Effector memory CD8-positive, alpha-beta T cell (primary cell): ENCODE measurements at regions not wholly inside any gene's neighbourhood (a gene's known extent, or its start where the extent isn't known, plus 50 kb on each side); places are given as distances from the start of the nearest gene placed in this dataset.

Experiments used
- ATAC-seq: fragments of 150-1000 bp; cut with Tn5 transposase; replicated peaks from 2 replicates; pipeline ENCODE4 v1.10.0; 2021; ENCODE audit warnings: mild to moderate bottlenecking, moderate library complexity
- DNase-seq, 3 experiments: peaks; one replicate each; pipeline ENCODE4 v3.0.0; 2021
- H3K27ac Mint-ChIP-seq, 2 donors: one replicate each; pipeline ENCODE4 v1.8.0; 2022; ENCODE audit warnings: mild to moderate bottlenecking in 2 of 2, mixed read lengths in 2 of 2, moderate library complexity in 2 of 2
- H3K27me3 Mint-ChIP-seq, 2 donors: one replicate each; pipeline ENCODE4 v1.8.0; 2022; ENCODE audit warnings: mixed read lengths in 2 of 2
- H3K36me3 Mint-ChIP-seq: one replicate; pipeline ENCODE4 v1.8.0; 2022; ENCODE audit warnings: mild to moderate bottlenecking, moderate library complexity, mixed read lengths; ENCODE audit not compliant: insufficient read depth
- H3K4me1 Mint-ChIP-seq, 2 donors: one replicate each; pipeline ENCODE4 v1.8.0; 2022; ENCODE audit warnings: low read depth in 2 of 2, mixed read lengths in 2 of 2
- H3K4me3 Mint-ChIP-seq, 2 donors: one replicate each; pipeline ENCODE4 v1.8.0; 2022; ENCODE audit warnings: mild to moderate bottlenecking in 2 of 2, mixed read lengths in 2 of 2, moderate library complexity in 2 of 2
- H3K9me3 Mint-ChIP-seq, 2 donors: one replicate each; pipeline ENCODE4 v1.8.0; 2022; ENCODE audit warnings: mixed read lengths in 2 of 2

- DNase-seq, result no peak
- Mint-ChIP-seq H3K27me3 (no peaks in the 10 kb centered on the region), H3K27ac (no peak overlapping the region), H3K36me3 (no peaks in the 10 kb centered on the region), H3K4me3 (no peak overlapping the region), H3K4me1 (no peaks in the 10 kb centered on the region), H3K9me3 (no peaks in the 10 kb centered on the region)
- ATAC-seq, result no peak
Measured at GRCh38 chrX:97666890-97667289, 783.2 kb downstream of the RPA4 start.

DNA sequence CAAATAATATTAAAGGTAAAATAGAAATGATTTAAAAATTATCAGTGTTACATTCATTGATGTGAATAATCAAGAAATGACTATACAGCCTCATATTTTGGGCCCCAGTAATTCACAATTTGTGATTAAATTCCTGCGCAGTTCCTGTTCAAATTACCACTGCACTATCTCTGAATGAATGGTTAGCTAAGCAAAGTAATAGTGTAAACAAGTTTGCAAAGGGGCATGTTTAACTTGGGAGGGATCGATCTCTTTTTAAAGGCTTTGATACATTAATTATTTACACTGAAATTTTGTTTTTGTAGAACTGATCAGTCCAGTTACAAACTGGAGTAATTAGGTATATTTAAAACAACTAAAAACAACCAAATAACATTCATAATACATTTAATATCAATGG lies 784.4 kb downstream of the RPA4 start:
- Mint-ChIP-seq H3K9me3 (no peaks in the 10 kb centered on the region), H3K27me3 (no peaks in the 10 kb centered on the region), H3K36me3 (no peaks in the 10 kb centered on the region), H3K4me3 (no peak overlapping the region), H3K27ac (no peak overlapping the region), H3K4me1 (no peaks in the 10 kb centered on the region)
- DNase-seq, result no peak
- no peak for ATAC-seq

GRCh38 chrX:97672138-97672537 lies 788.4 kb downstream of the RPA4 start:
- Mint-ChIP-seq H3K36me3 (no peaks in the 10 kb centered on the region), H3K27me3 (no peaks in the 10 kb centered on the region), H3K27ac (no peak overlapping the region), H3K9me3 (no peaks in the 10 kb centered on the region), H3K4me3 (no peak overlapping the region), H3K4me1 (no peaks in the 10 kb centered on the region)
- DNase-seq (no peak), ATAC-seq (no peak)

GRCh38 chrX:97672608-97673007 lies 788.9 kb downstream of the RPA4 start:
- Mint-ChIP-seq H3K9me3 (no peaks in the 10 kb centered on the region), H3K27ac (no peak overlapping the region), H3K27me3 (no peaks in the 10 kb centered on the region), H3K4me1 (no peaks in the 10 kb centered on the region), H3K4me3 (no peak overlapping the region), H3K36me3 (no peaks in the 10 kb centered on the region)
- DNase-seq, result no peak
- ATAC-seq, result no peak

- Mint-ChIP-seq H3K9me3 (no peaks in the 10 kb centered on the region), H3K36me3 (no peaks in the 10 kb centered on the region), H3K27me3 (peaks cover 0 to 4% of the 10 kb centered on the region in 2 donors), H3K4me3 (no peak overlapping the region), H3K27ac (no peak overlapping the region), H3K4me1 (no peaks in the 10 kb centered on the region)
- no peak for ATAC-seq
- no peak for DNase-seq
Measured at GRCh38 chrX:97673135-97673534, 789.4 kb downstream of the RPA4 start.

DNA sequence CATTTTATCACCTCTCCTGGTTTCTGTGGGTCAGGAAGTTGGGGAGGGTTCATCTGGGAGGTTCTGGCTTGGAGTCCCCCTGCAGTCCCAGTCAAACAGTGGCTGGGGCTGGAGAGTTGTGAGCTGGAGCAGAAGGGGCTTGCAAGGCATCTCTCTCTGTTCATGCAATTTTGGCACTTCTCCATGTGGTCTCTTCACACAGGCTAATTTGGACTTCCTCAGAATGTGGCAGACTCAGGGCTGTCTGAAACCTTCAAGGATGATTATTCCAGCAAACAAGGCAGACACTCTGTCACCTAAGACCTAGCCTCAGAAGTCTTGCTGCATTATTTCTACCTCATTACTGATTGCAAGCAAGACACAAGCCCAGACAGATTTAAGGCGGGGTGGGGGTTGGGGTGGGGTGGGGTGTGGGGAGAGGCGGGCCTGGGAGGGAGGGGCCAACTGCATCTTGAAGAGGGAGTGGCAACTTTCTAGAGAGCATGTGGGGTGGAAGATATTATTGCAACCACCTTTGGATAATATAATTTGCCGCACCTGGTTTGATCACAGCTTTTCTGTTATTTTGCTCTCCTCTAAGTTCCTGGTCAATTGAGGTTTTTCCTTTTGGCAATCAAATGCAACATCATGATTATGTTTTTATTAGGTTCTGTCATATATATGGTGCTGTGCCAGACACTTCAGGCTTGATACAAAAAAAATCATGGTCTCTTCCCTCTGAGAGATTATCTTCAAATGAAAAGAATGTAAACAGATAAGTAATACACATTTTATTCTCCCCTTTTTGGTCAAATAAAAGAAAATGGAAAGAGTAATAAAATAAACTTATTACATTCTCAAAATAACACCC lies 799.5 kb downstream of the RPA4 start:
- DNase-seq (no peak), ATAC-seq (no peak)
- H3K4me3 Mint-ChIP-seq, result no peak overlapping the region
- peaks cover 0 to 1% of the 10 kb centered on the region in 2 donors for H3K27me3 Mint-ChIP-seq
- H3K9me3 Mint-ChIP-seq, result no peaks in the 10 kb centered on the region
- no peaks in the 10 kb centered on the region for H3K4me1 Mint-ChIP-seq
- H3K27ac Mint-ChIP-seq, result no peak overlapping the region
- H3K36me3 Mint-ChIP-seq, result no peaks in the 10 kb centered on the region

DNA sequence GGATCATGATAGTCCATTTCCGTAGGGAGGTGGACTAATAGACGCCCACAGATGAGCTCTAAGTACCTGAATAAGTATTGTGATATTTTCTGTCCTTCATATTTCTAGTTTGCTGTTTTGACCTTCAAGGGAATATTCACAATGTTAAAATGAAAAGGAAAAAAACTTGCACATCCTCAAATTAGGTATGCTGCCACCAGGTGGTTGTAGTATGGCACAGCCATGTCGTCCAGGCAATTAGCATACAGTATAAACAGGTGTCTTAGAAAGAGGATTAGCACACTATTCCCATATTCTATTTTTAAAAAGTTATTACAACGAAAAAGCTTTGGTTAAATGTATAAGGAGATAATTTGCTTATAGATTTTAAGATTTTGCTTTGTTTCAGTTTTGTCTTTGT lies 802.0 kb downstream of the RPA4 start:
- ATAC-seq, result no peak
- no peaks in the 10 kb centered on the region for H3K27me3 Mint-ChIP-seq
- H3K9me3 Mint-ChIP-seq, result no peaks in the 10 kb centered on the region
- no peak for DNase-seq
- no peaks in the 10 kb centered on the region for H3K4me1 Mint-ChIP-seq
- no peak overlapping the region for H3K4me3 Mint-ChIP-seq
- no peaks in the 10 kb centered on the region for H3K36me3 Mint-ChIP-seq
- H3K27ac Mint-ChIP-seq, result no peak overlapping the region

DNA sequence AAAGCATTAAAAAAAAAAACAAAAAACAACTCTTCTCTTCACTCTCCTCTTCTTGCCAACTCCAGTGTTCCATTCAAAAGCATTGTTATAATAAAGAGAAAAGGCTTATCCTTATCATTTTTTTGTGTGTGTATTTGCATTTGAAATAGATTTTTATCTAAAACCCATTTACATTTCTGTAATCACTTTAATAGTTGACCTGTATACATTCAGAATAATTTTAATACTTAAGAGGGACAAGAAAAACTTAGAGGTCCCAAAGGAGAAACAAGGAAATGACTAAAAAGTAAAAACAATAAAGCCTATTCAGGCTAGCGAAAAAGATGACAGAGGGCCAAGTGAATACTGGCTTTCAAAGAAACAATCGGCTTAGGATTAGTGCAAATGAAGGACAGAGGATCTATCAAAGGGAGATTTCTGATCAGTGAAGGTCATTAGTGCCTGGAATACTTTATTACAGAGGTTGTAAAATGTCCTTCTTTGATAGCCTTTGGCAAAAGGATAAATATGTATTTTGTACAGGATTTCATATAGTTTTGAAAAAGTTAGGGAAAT lies 808.3 kb downstream of the RPA4 start:
- H3K9me3 Mint-ChIP-seq, result no peaks in the 10 kb centered on the region
- no peaks in the 10 kb centered on the region for H3K36me3 Mint-ChIP-seq
- H3K27me3 Mint-ChIP-seq, result no peaks in the 10 kb centered on the region
- H3K27ac Mint-ChIP-seq, result no peak overlapping the region
- ATAC-seq, result no peak
- DNase-seq, result no peak
- H3K4me3 Mint-ChIP-seq, result no peak overlapping the region
- no peaks in the 10 kb centered on the region for H3K4me1 Mint-ChIP-seq

DNA sequence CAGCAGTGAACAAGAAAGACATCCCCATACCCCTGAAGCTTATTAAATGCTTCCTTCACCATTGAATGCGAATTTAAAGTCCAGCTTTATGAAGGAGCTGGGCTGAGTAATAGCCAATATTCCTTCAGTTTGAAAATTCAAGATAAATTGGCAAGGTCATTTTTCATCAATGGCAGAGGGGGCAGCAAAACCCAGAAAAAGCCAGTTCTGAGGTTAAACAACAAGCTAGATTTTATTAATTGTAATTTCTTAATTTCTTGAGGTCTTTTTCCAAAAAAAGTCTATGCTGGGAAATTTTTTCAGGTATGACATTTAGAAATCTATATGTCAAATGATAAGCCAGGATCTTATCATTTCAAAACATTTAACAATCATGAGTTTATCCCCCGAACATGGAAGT lies 808.9 kb downstream of the RPA4 start:
- Mint-ChIP-seq H3K4me3 (no peak overlapping the region), H3K36me3 (no peaks in the 10 kb centered on the region), H3K27me3 (no peaks in the 10 kb centered on the region), H3K4me1 (no peaks in the 10 kb centered on the region), H3K9me3 (no peaks in the 10 kb centered on the region), H3K27ac (no peak overlapping the region)
- ATAC-seq, result no peak
- DNase-seq, result no peak

DNA sequence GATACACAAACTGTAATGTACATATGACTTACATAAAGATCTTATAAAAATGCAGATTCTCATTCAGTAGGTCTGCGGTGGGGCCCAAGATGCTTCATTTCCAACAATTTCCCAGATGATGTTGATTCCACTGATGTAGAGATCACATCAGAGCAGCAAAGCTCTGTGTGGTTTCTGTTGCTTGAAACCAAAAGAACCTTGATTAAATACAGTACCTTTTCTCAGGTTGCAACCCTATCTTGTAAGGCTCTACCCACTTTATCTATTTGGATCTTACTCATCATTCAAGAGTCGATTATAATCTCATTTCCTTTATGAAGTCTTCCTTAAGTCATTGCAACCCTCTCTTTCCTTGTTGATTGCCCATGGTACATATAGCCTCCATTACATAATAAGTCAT lies 816.8 kb downstream of the RPA4 start:
- no peaks in the 10 kb centered on the region for H3K27me3 Mint-ChIP-seq
- no peak overlapping the region for H3K27ac Mint-ChIP-seq
- ATAC-seq (no peak), DNase-seq (no peak)
- no peaks in the 10 kb centered on the region for H3K36me3 Mint-ChIP-seq
- no peaks in the 10 kb centered on the region for H3K4me1 Mint-ChIP-seq
- H3K4me3 Mint-ChIP-seq, result no peak overlapping the region
- H3K9me3 Mint-ChIP-seq, result no peaks in the 10 kb centered on the region

DNA sequence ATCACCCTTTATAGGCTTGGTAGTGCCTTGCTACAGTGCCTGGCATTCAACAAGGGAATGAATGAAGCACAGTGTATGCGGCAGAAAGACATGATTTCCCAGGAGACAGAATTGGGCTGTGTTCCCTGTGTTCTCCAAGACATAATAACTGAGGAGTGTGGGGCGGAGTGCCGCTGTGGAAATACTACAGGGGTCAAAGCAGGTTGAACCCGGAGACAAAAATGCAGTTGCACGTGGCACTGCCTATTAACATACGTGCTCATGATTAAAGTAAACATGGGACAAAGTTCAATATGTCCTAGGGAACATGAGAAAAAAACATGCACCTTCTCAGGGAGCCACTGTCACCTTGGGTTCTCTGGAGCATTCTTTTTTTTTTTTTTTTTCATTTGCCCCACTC lies 820.8 kb downstream of the RPA4 start:
- H3K27ac Mint-ChIP-seq, result no peak overlapping the region
- H3K4me1 Mint-ChIP-seq, result no peaks in the 10 kb centered on the region
- no peaks in the 10 kb centered on the region for H3K36me3 Mint-ChIP-seq
- ATAC-seq, result no peak
- no peak for DNase-seq
- no peak overlapping the region for H3K4me3 Mint-ChIP-seq
- H3K9me3 Mint-ChIP-seq, result no peaks in the 10 kb centered on the region
- H3K27me3 Mint-ChIP-seq, result no peaks in the 10 kb centered on the region

GRCh38 chrX:97704881-97705280 lies 821.2 kb downstream of the RPA4 start:
- no peak for DNase-seq
- no peak overlapping the region for H3K4me3 Mint-ChIP-seq
- H3K9me3 Mint-ChIP-seq, result no peaks in the 10 kb centered on the region
- no peak overlapping the region for H3K27ac Mint-ChIP-seq
- H3K36me3 Mint-ChIP-seq, result no peaks in the 10 kb centered on the region
- no peaks in the 10 kb centered on the region for H3K27me3 Mint-ChIP-seq
- no peak for ATAC-seq
- H3K4me1 Mint-ChIP-seq, result no peaks in the 10 kb centered on the region

DNA sequence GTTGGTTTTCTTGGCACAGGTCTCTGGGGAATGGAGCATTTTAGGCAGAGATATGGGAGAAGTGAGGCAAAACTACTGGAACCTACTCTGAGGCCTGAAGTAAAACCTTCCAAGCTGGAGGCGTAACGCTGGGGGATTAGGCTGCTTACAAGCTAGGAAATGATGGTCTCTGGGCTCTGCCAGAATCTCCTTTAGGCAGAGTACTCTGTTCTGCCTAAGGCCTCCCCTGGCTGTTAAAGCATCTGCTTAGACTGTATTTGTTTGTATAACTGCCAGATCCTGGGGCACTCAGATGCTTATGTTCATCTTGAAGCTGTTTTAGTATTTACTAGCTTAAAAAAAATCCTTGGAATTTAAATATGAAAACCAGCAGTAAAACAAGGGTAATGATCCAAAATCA lies 822.2 kb downstream of the RPA4 start:
- Mint-ChIP-seq H3K27me3 (no peaks in the 10 kb centered on the region), H3K4me1 (no peaks in the 10 kb centered on the region), H3K4me3 (no peak overlapping the region), H3K9me3 (no peaks in the 10 kb centered on the region), H3K27ac (no peak overlapping the region), H3K36me3 (no peaks in the 10 kb centered on the region)
- ATAC-seq (no peak), DNase-seq (no peak)

DNA sequence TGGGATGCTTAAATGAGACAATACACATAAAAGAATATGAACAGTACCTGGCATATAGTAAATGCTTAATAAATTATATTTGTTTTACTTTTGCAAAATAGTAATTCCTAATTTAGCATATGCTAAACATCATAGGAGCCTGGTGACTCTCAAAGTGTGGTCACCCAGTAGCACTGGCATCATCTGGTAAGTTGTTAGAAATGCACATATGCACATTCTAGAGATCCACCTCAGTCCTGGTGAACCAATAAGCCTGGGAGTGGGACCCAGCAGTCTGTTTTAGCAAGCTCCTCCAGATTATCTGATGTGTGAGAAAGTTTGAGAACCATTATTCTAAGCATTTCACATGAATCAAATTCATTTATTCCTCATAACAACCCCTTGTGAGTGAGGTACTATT lies 830.4 kb downstream of the RPA4 start:
- DNase-seq (no peak), ATAC-seq (no peak)
- H3K27me3 Mint-ChIP-seq, result no peaks in the 10 kb centered on the region
- H3K27ac Mint-ChIP-seq, result no peak overlapping the region
- no peak overlapping the region for H3K4me3 Mint-ChIP-seq
- no peaks in the 10 kb centered on the region for H3K36me3 Mint-ChIP-seq
- H3K9me3 Mint-ChIP-seq, result no peaks in the 10 kb centered on the region
- no peaks in the 10 kb centered on the region for H3K4me1 Mint-ChIP-seq
